Lung (tissue), 11 donors: ENCODE measurements at regions not wholly inside any gene's neighbourhood (a gene's known extent, or its start where the extent isn't known, plus 50 kb on each side); places are given as distances from the start of the nearest gene placed in this dataset.

Experiments used
- ATAC-seq: fragments of 200-7000 bp; cut with Tn5 transposase; one replicate; pipeline ENCODE4 v1.9.1; 2020; ENCODE audit warnings: moderate number of reproducible peaks; ENCODE audit not compliant: insufficient read depth, low FRiP score
- DNase-seq, 3 donors: peaks; one replicate each; pipeline ENCODE4 v3.0.0-alpha.2; 2013 to 2017
- H3K27ac ChIP-seq, 2 donors: one replicate each; pipeline ENCODE4 v1.5.1; 2013; ENCODE audit warnings: mild to moderate bottlenecking in 2 of 2, moderate library complexity in 2 of 2, control low read depth in 1 of 2, inconsistent platforms in 1 of 2, low read depth in 1 of 2, low read length in 1 of 2
- H3K27me3 ChIP-seq, 3 donors: one replicate each; pipeline ENCODE4 v1.5.1; 2013; ENCODE audit warnings: low read length in 2 of 3; ENCODE audit not compliant: control insufficient read depth in 3 of 3, insufficient read depth in 3 of 3
- H3K36me3 ChIP-seq, 4 donors: one replicate each; pipeline ENCODE4 v1.5.1; 2013; ENCODE audit warnings: low read length in 4 of 4, mild to moderate bottlenecking in 1 of 4, moderate library complexity in 1 of 4; ENCODE audit not compliant: control insufficient read depth in 4 of 4, insufficient read depth in 4 of 4
- H3K4me1 ChIP-seq, 5 donors: one replicate each; pipeline ENCODE4 v1.5.1; 2013; ENCODE audit warnings: low read length in 5 of 5, mild to moderate bottlenecking in 2 of 5, moderate library complexity in 1 of 5; ENCODE audit not compliant: control insufficient read depth in 5 of 5, insufficient read depth in 5 of 5
- H3K4me3 ChIP-seq: one replicate; pipeline ENCODE4 v1.5.1; 2013; ENCODE audit warnings: mild to moderate bottlenecking, control low read depth, moderate library complexity
- H3K9ac ChIP-seq, 2 donors: one replicate each; pipeline ENCODE4 v1.5.1; 2013; ENCODE audit warnings: low read length in 2 of 2, control low read depth in 1 of 2; ENCODE audit not compliant: insufficient read depth in 1 of 2
- H3K9me3 ChIP-seq, 4 donors: one replicate each; pipeline ENCODE4 v1.5.1; 2013; ENCODE audit warnings: low read length in 3 of 4, mild to moderate bottlenecking in 1 of 4, moderate library complexity in 1 of 4; ENCODE audit not compliant: control insufficient read depth in 4 of 4, insufficient read depth in 3 of 4
- WGBS, 2 donors: extraction: QIAGEN DNeasy Blood & Tissue Kit; methylation state at CpG; one replicate each; pipeline ENCODE4 v1.1.7; 2013; 5-methylcytosine and 5-hydroxymethylcytosine counted together
- TF ChIP-seq, protein P1 (sequence below): IDR thresholded peaks from 2 replicates; pipeline ENCODE4 v1.5.1; 2012; ENCODE audit warnings: mild to moderate bottlenecking; ENCODE audit errors: control extremely low read depth, extremely low read depth
- donor health status: control.
- donor health status: control.
- donor health status: Bipolar disorder and iron deficiency.
- donor health status: healthy.
- donor health status: DM: yes; HTN: yes; CAD: no.

GRCh38 chr18:56083523-56084287 is 495.7 kb upstream of the TCF4 start:
- Histone ChIP-seq H3K36me3 (no peaks in the 10 kb centered on the region), H3K9me3 (no peaks in the 10 kb centered on the region), H3K27me3 (no peaks in the 10 kb centered on the region), H3K27ac (peak overlapping the region in 1 of 2 donors; percentile 49), H3K9ac (no peak overlapping the region), H3K4me1 (peaks cover 2 to 54% (median 21%) of the 10 kb centered on the region in 5 donors), H3K4me3 (no peak overlapping the region)
- 63 to 66% methylated on average over 8 of the region's 8 CpGs for WGBS, 2 donors
- TF ChIP-seq, protein P1, sequence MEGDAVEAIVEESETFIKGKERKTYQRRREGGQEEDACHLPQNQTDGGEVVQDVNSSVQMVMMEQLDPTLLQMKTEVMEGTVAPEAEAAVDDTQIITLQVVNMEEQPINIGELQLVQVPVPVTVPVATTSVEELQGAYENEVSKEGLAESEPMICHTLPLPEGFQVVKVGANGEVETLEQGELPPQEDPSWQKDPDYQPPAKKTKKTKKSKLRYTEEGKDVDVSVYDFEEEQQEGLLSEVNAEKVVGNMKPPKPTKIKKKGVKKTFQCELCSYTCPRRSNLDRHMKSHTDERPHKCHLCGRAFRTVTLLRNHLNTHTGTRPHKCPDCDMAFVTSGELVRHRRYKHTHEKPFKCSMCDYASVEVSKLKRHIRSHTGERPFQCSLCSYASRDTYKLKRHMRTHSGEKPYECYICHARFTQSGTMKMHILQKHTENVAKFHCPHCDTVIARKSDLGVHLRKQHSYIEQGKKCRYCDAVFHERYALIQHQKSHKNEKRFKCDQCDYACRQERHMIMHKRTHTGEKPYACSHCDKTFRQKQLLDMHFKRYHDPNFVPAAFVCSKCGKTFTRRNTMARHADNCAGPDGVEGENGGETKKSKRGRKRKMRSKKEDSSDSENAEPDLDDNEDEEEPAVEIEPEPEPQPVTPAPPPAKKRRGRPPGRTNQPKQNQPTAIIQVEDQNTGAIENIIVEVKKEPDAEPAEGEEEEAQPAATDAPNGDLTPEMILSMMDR, result no peak
- DNase-seq (peak in 2 of 3 donors; percentile 46 to 62), ATAC-seq (no peak)

- DNase-seq (peak; percentile 95 to 100 (median 100)), ATAC-seq (no peak)
- H3K9me3 ChIP-seq, result no peaks in the 10 kb centered on the region
- H3K4me1 ChIP-seq, result peaks cover 2 to 54% (median 21%) of the 10 kb centered on the region in 5 donors
- WGBS, 2 donors, result 47 to 68% methylated on average over 7 of the region's 7 CpGs
- no peak overlapping the region for H3K4me3 ChIP-seq
- TF ChIP-seq, protein P1, result no peak
- H3K36me3 ChIP-seq, result no peaks in the 10 kb centered on the region
- H3K27ac ChIP-seq, result peak overlapping the region in 1 of 2 donors; percentile 49
- H3K9ac ChIP-seq, result no peak overlapping the region
- no peaks in the 10 kb centered on the region for H3K27me3 ChIP-seq
Measured at GRCh38 chr18:56083097-56083521, 495.1 kb upstream of the TCF4 start.

GRCh38 chr18:56076723-56077122 is 488.7 kb upstream of the TCF4 start:
- peak in 1 of 3 donors; percentile 21 for DNase-seq

More at GRCh38 chr18:56076723-56077122, 488.7 kb upstream of the TCF4 start:
- Histone ChIP-seq H3K36me3 (no peaks in the 10 kb centered on the region), H3K9ac (no peak overlapping the region), H3K27me3 (no peaks in the 10 kb centered on the region), H3K4me1 (peaks cover 0 to 10% (median 4%) of the 10 kb centered on the region in 5 donors), H3K9me3 (no peaks in the 10 kb centered on the region), H3K27ac (no peak overlapping the region), H3K4me3 (no peak overlapping the region)
- TF ChIP-seq, protein P1, result no peak
- ATAC-seq, result no peak
- 79 to 89% methylated on average over 1 of the region's 1 CpG for WGBS, 2 donors
